Endodermal cell (in vitro differentiated cells): ENCODE measurements at regions not wholly inside any gene's neighbourhood (a gene's known extent, or its start where the extent isn't known, plus 50 kb on each side); places are given as distances from the start of the nearest gene placed in this dataset.

Source experiments
- DNase-seq: peaks from one replicate; pipeline ENCODE4 v3.0.0-alpha.2; 2017
- H3K27ac ChIP-seq: 2 replicates; pipeline ENCODE4 v1.5.1; 2013; ENCODE audit warnings: mild to moderate bottlenecking, low read depth, low read length, moderate library complexity
- H3K27me3 ChIP-seq: 2 replicates; pipeline ENCODE4 v1.6.1; 2013; ENCODE audit warnings: mild to moderate bottlenecking, low read length, moderate library complexity; ENCODE audit not compliant: insufficient read depth, control insufficient read depth, poor library complexity, severe bottlenecking
- H3K36me3 ChIP-seq: 2 replicates; pipeline ENCODE4 v1.7.0; 2013; ENCODE audit warnings: mild to moderate bottlenecking, low read length, moderate library complexity; ENCODE audit not compliant: control insufficient read depth, insufficient read depth
- H3K4me1 ChIP-seq: one replicate; pipeline ENCODE4 v1.7.0; 2013; ENCODE audit warnings: low read length; ENCODE audit not compliant: control insufficient read depth, insufficient read depth
- H3K4me3 ChIP-seq: 2 replicates; pipeline ENCODE4 v1.5.1; 2013; ENCODE audit warnings: mild to moderate bottlenecking, low read length, moderate library complexity
- H3K9ac ChIP-seq: 2 replicates; pipeline ENCODE4 v1.6.1; 2013; ENCODE audit warnings: mild to moderate bottlenecking, low read length, moderate library complexity; ENCODE audit not compliant: poor library complexity, severe bottlenecking; ENCODE audit errors: extremely low read depth
- H3K9me3 ChIP-seq: 2 replicates; pipeline ENCODE4 v1.6.1; 2013; ENCODE audit warnings: mild to moderate bottlenecking, low read length, moderate library complexity; ENCODE audit not compliant: control insufficient read depth
- H3K27ac Mint-ChIP-seq: 2 replicates; pipeline ENCODE4 v1.8.0; 2020; ENCODE audit warnings: mixed read lengths
- H3K27me3 Mint-ChIP-seq: 2 replicates; pipeline ENCODE4 v1.8.0; 2021; ENCODE audit warnings: mild to moderate bottlenecking, mixed read lengths; ENCODE audit not compliant: insufficient read depth
- H3K36me3 Mint-ChIP-seq: 2 replicates; pipeline ENCODE4 v1.8.0; 2020; ENCODE audit warnings: low read depth, mixed read lengths
- H3K4me1 Mint-ChIP-seq: 2 replicates; pipeline ENCODE4 v1.8.0; 2020; ENCODE audit warnings: mixed read lengths
- H3K4me3 Mint-ChIP-seq: 2 replicates; pipeline ENCODE4 v1.8.0; 2020; ENCODE audit warnings: mild to moderate bottlenecking, moderate library complexity, mixed read lengths
- H3K9me3 Mint-ChIP-seq: 2 replicates; pipeline ENCODE4 v1.8.0; 2020; ENCODE audit warnings: mild to moderate bottlenecking, mixed read lengths
- CTCF ChIP-seq: fragments of 200-600 bp; sonication (generic); conservative IDR thresholded peaks from 2 replicates; pipeline ENCODE4 v1.5.0; 2021; ENCODE audit warnings: antibody characterized with exemption, mild to moderate bottlenecking
- WGBS, 2 experiments: methylation state at CpG; one replicate each; pipeline versions ENCODE4 v1.1.5 to v1.1.7; 2013; ENCODE audit warnings: missing lambda C conversion rate in 2 of 2, mixed read lengths in 1 of 2; ENCODE audit not compliant: insufficient coverage in 1 of 2, insufficient read length in 1 of 2; 5-methylcytosine and 5-hydroxymethylcytosine counted together

GRCh38 chr15:49793943-49794342 lies 173.1 kb downstream of the DTWD1 start:
- no peak overlapping the region for H3K4me3 ChIP-seq
- no peak overlapping the region for H3K27ac ChIP-seq
- no peaks in the 10 kb centered on the region for H3K4me1 ChIP-seq
- Mint-ChIP-seq H3K36me3 (no peaks in the 10 kb centered on the region), H3K9me3 (peaks cover 20% of the 10 kb centered on the region), H3K27me3 (no peaks in the 10 kb centered on the region), H3K4me1 (no peaks in the 10 kb centered on the region), H3K4me3 (no peak overlapping the region), H3K27ac (no peak overlapping the region)
- WGBS, 2 experiments, result 91 to 97% methylated on average over 10 to 14 of the region's 14 CpGs
- peaks cover 13% of the 10 kb centered on the region for H3K9me3 ChIP-seq
- H3K27me3 ChIP-seq, result no peaks in the 10 kb centered on the region
- DNase-seq, result no peak
- no peaks in the 10 kb centered on the region for H3K36me3 ChIP-seq
- no peak for TF ChIP-seq CTCF
- no peak overlapping the region for H3K9ac ChIP-seq

GRCh38 chr15:49801796-49802195 lies 180.9 kb downstream of the DTWD1 start:
- no peak for DNase-seq
- H3K27ac ChIP-seq, result no peak overlapping the region
- Mint-ChIP-seq H3K4me3 (no peak overlapping the region), H3K27me3 (no peaks in the 10 kb centered on the region), H3K36me3 (no peaks in the 10 kb centered on the region), H3K27ac (no peak overlapping the region), H3K9me3 (peaks cover 35% of the 10 kb centered on the region), H3K4me1 (no peaks in the 10 kb centered on the region)
- no peaks in the 10 kb centered on the region for H3K36me3 ChIP-seq
- peaks cover 5% of the 10 kb centered on the region for H3K9me3 ChIP-seq
- H3K4me3 ChIP-seq, result no peak overlapping the region
- no peak for TF ChIP-seq CTCF
- no peak overlapping the region for H3K9ac ChIP-seq
- H3K4me1 ChIP-seq, result no peaks in the 10 kb centered on the region
- H3K27me3 ChIP-seq, result no peaks in the 10 kb centered on the region
